ENCODE measurements at regions not wholly inside any gene's neighbourhood (a gene's known extent, or its start where the extent isn't known, plus 50 kb on each side); places are given as distances from the start of the nearest gene placed in this dataset.
"Not testable (repeated sequence)": the region's sequence is repeated elsewhere in the genome, so short reads cannot be mapped to it uniquely, and the experiment has no call there.

DNA sequence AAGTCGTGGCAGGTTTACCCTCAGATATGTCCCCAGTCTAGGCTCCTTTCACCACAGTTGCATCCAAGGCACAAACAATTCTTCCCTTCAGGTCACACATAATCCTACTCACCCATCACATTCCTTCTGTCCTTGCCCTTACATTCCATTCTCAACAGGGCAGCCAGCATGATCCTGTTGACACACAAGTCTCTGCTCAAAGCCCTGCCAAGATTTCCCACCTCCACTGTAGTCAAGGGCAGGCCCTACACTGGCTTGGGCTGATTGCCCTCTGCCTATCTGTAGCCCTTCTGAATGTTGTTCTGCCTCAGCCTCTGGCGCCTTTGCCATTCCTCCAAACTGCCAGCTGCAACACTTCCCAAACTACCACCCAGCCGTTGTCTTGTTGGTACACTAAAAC, 187.9 kb upstream of the AKR1E2 start:
- DNase-seq (ENCODE audit: low read depth, low spot score): no peak

DNA sequence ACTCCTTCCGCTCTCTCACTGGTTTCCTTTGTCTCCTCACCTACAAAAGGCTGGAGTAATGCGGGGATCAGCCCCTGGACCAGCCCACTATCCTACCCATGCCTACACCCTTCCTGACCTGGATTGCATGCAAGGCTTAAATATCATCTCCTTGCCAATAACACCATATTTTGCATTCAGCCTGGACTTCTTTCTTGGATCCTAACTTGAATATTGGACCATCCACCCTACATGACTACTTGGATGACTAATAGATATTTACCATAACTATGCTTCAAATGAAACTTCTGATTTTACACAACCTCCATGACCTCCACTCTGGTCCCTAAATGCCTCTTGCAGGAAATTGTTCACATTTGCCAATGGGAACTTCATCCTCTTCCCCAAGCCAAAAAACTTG, 188.3 kb upstream of the AKR1E2 start:
- DNase-seq (ENCODE audit: low read depth, low spot score): no peak

- DNase-seq (ENCODE audit: low read depth, low spot score): no peak
Measured at GRCh38 chr10:4635883-4636282, 190.1 kb upstream of the AKR1E2 start.

DNA sequence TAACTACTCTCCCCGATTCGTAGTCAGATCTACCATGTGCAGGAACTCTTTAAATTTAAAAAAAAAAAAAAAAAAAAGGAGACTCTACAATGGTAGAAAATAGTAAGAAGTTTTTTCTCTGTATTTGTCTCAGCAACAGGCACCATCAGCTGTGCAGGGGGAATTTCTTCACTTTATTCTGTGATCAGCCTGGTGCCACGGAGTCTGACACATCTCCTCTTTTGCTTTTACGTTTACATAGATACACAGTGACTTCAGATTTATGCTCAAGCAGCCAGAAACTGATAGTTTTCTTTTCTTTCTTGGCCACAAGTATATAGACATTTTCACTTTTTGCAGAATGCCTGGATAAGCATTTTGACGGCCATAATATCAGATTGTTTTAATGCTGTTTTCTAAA, 190.6 kb upstream of the AKR1E2 start:
- no peak for DNase-seq (ENCODE audit: low read depth, low spot score)

DNA sequence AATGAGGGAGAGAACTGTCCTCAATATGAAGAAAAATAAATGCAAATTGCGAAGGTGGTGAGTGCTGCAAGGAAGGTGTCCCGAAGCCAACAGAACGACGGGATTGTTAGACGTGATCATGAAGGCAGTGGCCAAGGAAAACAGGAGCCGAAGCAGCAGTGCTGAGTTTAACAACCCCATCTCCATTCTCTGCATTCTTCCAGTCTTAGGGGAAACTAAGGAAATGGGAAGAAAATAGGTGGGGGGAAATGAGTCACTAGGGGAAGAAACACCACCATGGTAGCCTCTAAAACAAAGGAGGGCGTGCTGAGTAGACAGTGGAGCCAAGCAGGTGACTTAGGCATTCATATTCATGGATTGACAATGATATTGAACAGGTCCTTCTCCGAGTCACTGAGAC, 192.2 kb upstream of the AKR1E2 start:
- DNase-seq (ENCODE audit: low read depth, low spot score): no peak

DNA sequence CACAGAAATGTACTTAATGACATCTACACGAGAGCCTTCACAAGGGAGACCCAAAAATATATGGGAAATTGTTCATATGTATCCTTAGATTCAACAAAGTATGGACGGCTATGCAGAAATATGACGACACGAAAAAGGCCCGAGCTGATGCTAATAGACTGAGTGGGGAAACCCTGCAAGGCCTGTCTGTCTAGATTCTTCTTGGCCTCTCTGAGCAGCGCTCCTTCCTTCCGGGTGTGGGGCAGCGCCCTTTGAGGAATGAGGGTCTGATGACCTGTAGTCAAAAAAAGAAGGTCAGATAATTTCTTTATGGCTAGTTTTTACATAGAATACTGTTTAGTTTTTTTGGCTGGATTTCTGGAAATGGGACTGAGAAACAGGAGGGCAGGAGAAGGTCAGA, 192.8 kb upstream of the AKR1E2 start:
- DNase-seq (ENCODE audit: low read depth, low spot score): no peak

- DNase-seq (ENCODE audit: low read depth, low spot score): no peak
Measured at GRCh38 chr10:4632757-4633156, 193.2 kb upstream of the AKR1E2 start.

- no peak for DNase-seq (ENCODE audit: low read depth, low spot score)
Measured at GRCh38 chr10:4626919-4627318, 199.1 kb upstream of the AKR1E2 start.

DNA sequence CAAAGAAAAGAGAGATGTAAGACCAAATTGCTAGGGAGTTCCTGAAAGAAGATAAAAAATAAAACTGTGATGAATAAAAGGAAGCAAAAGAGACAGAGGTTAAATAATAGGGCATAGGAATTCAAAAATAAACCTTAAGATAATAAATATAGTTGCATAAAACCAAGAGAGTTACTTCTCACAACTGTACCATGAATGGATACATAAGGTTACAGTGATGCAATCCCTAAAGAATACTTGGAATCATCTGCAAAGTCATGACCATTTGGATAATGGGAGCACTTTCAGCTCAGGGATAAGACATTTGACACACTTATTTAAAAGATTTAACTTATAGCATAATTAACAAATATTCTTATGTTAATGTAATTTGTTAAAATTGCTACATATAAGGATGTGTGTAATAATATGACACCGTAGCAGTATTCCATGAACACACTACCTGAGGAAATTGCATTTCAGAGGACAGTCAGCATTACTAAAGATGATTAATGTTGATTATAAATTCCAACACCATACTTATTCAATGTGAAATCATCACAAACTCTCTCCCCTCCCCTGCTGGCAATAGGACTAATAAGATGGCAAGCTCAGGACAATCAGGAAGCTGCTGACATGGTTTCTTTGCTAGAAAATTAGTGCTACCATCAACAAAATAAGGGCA, 202.1 kb upstream of the AKR1E2 start:
- DNase-seq (ENCODE audit: low read depth, low spot score): no peak

GRCh38 chr10:4623200-4623599, 202.8 kb upstream of the AKR1E2 start:
- DNase-seq (ENCODE audit: low read depth, low spot score): no peak

- DNase-seq (ENCODE audit: low read depth, low spot score): no peak
Measured at GRCh38 chr10:4622384-4622783, 203.6 kb upstream of the AKR1E2 start.

DNA sequence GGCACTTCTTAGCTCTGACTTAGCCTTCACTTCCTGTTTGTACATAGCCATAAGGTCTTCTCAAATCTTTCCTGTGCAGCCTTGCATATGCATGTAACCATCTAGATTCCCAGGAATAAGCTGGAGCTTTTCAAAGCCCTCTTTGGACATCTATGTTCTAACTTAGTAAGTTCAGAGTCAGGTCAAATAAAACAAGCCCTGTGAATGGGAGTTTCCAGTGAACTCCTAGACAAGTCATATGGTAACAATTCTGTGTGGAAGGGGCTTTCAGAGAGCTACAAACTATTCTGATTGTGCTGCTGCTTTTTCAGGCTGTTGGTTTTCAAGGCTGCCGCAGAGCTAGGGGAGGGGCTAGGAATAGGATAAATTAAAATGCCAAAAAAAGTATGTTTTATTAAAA, 208.4 kb upstream of the AKR1E2 start:
- DNase-seq (ENCODE audit: low read depth, low spot score): no peak

DNA sequence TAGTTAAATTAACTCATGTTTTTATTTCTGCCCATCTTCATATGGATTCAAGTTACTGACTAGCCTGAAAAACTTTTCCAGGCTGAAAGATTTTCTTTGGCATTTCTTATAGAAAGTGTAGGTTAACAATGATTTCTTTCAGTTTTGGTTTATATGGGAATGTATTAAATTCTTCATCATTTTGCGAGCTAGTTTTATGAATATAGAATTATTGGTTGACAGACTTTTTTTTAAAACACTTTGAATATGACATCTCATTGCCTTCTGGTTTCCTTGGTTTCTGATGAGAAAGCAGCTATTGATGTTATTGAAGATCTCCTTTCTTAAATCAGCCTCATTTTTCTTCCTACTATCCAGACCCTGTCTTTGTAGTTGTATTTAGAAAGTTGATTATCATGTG, 211.0 kb upstream of the AKR1E2 start:
- DNase-seq (ENCODE audit: low read depth, low spot score): no peak

DNA sequence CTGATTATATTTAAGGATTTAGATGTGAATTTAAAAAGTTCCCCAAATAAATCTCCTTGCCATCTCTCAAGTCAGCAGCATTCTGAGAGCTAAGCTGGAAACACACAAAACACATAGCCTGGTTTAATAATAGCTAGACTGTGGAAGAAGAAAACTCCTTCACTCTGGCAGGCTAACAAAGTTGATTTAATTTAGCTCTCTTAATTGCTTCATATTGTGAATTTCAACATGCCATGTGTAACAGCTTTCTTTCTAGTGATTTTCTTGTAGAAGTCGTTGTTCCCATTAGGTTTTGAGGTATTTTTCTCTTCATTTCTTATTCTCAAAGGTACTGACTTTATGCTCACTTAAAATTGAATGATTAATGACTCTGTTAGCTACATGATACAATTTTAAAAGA, 216.8 kb upstream of the AKR1E2 start:
- DNase-seq (ENCODE audit: low read depth, low spot score): no peak

- DNase-seq (ENCODE audit: low read depth, low spot score): no peak
Measured at GRCh38 chr10:4607681-4608080, 218.3 kb upstream of the AKR1E2 start.

DNA sequence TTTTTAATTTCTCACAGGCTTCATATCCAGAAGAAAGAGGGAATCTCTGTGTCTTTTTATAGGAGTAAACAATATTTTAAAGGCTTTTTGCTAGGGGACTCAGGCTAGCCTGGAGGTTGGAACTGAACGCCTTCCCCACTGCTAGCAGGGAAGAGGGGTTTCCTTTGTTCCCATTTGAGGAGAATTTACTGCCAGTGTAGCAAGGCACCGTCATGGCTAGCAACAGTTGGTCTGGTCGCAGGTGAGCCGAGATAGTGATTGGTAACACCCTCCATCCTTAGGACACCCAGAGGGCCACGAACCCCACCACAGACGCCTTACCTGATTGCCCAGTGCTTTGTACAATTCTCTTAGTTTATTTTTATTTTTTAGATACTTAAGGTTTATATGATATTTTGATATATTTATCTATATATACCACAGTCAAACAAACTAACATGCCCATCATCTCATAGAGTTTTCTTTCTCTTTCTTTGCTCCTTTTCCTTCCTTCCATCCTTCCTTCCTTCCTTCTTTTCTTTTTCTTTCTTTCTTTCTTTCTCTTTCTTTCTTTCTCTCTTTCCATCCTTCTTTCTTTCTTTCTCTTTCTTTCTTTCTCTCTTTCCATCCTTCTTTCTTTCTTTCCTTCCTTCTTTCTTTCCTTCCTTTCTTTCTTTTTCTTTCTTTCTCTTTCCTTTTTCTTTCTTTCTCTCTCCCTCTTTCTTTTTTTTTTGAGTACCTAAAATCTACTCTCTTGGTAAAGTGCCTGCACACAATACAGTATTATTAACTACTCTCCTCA, 219.0 kb upstream of the AKR1E2 start:
- no peak for DNase-seq (ENCODE audit: low read depth, low spot score)

DNA sequence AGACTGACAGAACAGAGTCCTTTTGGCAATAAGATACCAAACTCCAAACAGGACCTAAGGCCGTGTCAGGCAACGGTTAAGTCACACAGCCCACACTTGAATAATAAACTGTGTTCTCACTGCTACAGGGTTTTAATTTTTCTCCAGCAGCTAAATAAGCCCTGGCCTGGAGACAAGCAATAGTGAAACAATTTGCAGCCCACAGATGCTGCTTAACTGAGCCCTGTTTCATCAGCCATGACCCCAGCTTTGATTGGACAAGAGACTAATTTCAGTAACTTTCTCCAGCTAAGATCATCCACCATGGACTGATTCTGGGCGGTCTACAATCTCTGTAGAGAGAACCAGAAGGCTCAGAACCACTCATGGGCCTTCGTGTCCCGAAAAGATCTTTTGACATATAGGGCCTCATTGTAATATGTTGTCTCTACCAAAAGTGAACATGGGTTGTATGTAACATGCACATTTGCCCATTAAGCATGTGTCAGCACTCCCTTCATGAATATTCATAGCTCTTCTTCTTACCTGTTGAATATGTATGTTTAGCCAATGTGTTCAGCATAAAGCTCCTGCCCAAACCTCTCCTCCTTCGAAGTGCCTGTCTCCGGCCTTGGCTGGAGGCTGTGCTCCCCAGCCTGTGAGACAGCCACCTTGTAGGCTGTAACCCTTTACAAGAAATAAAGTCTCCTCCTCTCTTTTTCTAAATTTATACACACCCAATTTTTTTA, 223.1 kb upstream of the AKR1E2 start:
- DNase-seq (ENCODE audit: low read depth, low spot score): no peak

DNA sequence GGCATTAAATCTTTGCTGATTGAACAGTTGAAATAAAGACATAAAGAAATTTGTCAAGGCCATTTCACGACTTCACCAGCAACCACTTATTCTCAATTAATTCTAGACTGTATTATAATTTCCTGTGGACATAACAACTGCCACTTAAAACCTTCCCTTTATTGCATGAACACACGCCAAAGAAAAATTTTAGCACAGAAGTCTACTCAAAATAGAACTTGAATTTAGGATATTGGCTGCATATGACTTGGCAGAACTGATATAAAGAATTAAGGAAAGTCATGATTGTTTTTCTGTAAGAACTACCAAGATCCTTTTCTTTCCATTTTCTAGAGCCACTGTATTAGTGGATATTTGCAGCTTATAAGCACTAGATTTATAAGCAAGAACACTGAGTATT, 226.5 kb upstream of the AKR1E2 start:
- DNase-seq (ENCODE audit: low read depth, low spot score): no peak

- not testable (repeated sequence) for DNase-seq (ENCODE audit: low read depth, low spot score)
Measured at GRCh38 chr10:4597898-4598297, 228.1 kb upstream of the AKR1E2 start.

DNA sequence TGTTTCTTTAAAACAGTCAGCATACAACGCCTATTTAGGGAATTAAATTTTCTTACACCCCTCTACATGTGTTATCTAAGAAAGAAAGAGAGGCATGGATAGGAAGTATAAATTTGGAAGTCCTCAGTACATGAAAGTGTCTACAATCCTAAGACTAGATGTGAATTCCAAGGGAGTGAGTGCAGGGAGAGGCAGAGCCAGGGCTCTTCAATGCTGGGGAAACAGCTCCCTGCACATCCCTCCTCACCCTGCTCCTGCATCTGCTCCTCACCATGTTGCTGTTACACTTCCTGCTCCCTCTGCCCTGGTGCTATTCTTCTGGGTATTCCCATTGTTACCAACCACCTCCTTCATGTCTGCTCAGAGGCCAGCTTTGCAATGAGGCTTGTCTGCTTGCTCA, 229.1 kb upstream of the AKR1E2 start:
- no peak for DNase-seq (ENCODE audit: low read depth, low spot score)

GRCh38 chr10:4595719-4596319, 230.2 kb upstream of the AKR1E2 start:
- DNase-seq (ENCODE audit: low read depth, low spot score): no peak

DNA sequence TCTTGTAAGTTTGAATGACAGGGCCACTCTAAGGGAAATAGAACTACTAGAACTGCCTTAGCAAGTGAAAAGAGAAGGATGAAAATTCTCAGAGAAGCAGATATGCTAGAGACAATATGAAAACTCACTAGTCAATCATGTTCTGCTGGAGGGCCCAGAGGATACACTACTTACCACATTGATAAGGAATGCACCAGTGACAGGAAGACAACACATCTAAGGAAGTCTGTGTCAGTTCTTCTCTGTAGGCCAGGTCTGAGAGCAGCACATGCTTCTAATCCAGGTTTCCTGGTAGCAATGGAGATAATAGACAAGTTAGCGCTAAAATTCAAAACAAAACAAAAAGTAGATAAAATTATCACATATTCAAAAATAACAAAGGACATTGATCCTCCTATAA, 235.2 kb upstream of the AKR1E2 start:
- DNase-seq (ENCODE audit: low read depth, low spot score): no peak
